ENCODE measurements at regions not wholly inside any gene's neighbourhood (a gene's known extent, or its start where the extent isn't known, plus 50 kb on each side); places are given as distances from the start of the nearest gene placed in this dataset.

- TF ChIP-seq CTCF (IDR thresholded peaks at IDR 0.05 in 4 of 5, conservative IDR thresholded peaks at IDR 0.05 in 1 of 5) (no peak), POLR2A (IDR thresholded peaks at IDR 0.05) (no peak)
Observed at GRCh38 chr10:130531312-130531711, 395.1 kb downstream of the GLRX3 start.
